HCT116 (cell line): ENCODE measurements at regions not wholly inside any gene's neighbourhood (a gene's known extent, or its start where the extent isn't known, plus 50 kb on each side); places are given as distances from the start of the nearest gene placed in this dataset.

Experiments used
- ATAC-seq: fragments of 200-7000 bp; cut with Tn5 transposase; 2 replicates; pipeline ENCODE4 v1.9.1; 2020; ENCODE audit warnings: mild to moderate bottlenecking, moderate library complexity
- BruUV-seq: library from RNA; stranded (reverse); fragments of 400-500 nt; replicated peaks from 2 replicates; lab custom pipeline; 2021; lab: Mats Ljungman, UMichigan
- CTCF ChIA-PET: fragments of 300-600 bp; sonication (Branson Sonifier 250); formaldehyde crosslinking; loops from one replicate; lab custom pipeline; 2021; ENCODE audit warnings: antibody characterized with exemption; lab: Charles Lee
- POLR2A ChIA-PET: fragments of 300-600, 350-600 bp; sonication (Branson Sonifier 250); formaldehyde crosslinking; loops from one replicate; lab custom pipeline; 2021; ENCODE audit warnings: antibody characterized with exemption; lab: Charles Lee
- RAD21 ChIA-PET, 2 experiments: fragments of 300-600 bp; sonication (Branson Sonifier 250); formaldehyde crosslinking; loops; one replicate each; lab custom pipeline; 2023; ENCODE audit warnings: low total read pairs in 2 of 2; ENCODE audit not compliant: uncharacterized antibody in 2 of 2, unreplicated experiment in 2 of 2, low non-redundant PET in 1 of 2; lab: Charles Lee
- DNase-seq: peaks from one replicate; pipeline ENCODE4 v3.0.0-alpha.2; 2010; ENCODE audit warnings: low read depth, low spot score
- H2AFZ ChIP-seq: fragments of 200-600 bp; shearing (Covaris generic), sonication (generic); 2 replicates; pipeline ENCODE4 v1.6.1; 2017; ENCODE audit warnings: low read depth, mixed run types, mixed read lengths, antibody characterized with exemption, low read length; ENCODE audit not compliant: poor library complexity, severe bottlenecking
- H3K27ac ChIP-seq: 2 replicates; pipeline ENCODE4 v1.5.1; 2012; ENCODE audit warnings: low read depth, low read length
- H3K27me3 ChIP-seq: fragments of 200-600 bp; sonication (generic); 2 replicates; pipeline ENCODE4 v1.6.1; 2016; ENCODE audit warnings: mixed run types, low read length, mixed read lengths; ENCODE audit not compliant: insufficient read depth
- H3K36me3 ChIP-seq, 2 experiments: fragments of 200-500 bp in 1 of 2; fragments of 200-600 bp in 1 of 2; sonication (Bioruptor generic) in 1 of 2; sonication (generic) in 1 of 2; 2 replicates each; pipeline versions ENCODE4 v1.5.1 to v1.6.1; 2014 to 2016; ENCODE audit warnings: low read length in 2 of 2, inconsistent platforms in 1 of 2, mixed read lengths in 1 of 2, mixed run types in 1 of 2; ENCODE audit not compliant: insufficient read depth in 2 of 2, control insufficient read depth in 1 of 2
- H3K4me1 ChIP-seq, 2 experiments: fragments of 200-600 bp in 1 of 2; sonication (generic) in 1 of 2; 2 replicates each; pipeline versions ENCODE4 v1.5.1 to v1.6.1; 2012 to 2017; ENCODE audit warnings: low read length in 2 of 2, inconsistent platforms in 1 of 2, mild to moderate bottlenecking in 1 of 2, mixed read lengths in 1 of 2, mixed run types in 1 of 2, moderate library complexity in 1 of 2; ENCODE audit not compliant: insufficient read depth in 2 of 2, control insufficient read depth in 1 of 2
- H3K4me2 ChIP-seq: fragments of 200-600 bp; sonication (generic); 2 replicates; pipeline ENCODE4 v1.6.1; 2017; ENCODE audit warnings: mixed run types, low read length, mixed read lengths
- H3K4me3 ChIP-seq, 2 experiments: fragments of 200-600 bp in 1 of 2; sonication (generic) in 1 of 2; replicated peaks in 1 of 2; 2 replicates each; pipeline ENCODE4 v1.5.1; 2011 to 2016; ENCODE audit warnings: low read length in 2 of 2, control low read depth in 1 of 2, low read depth in 1 of 2, mild to moderate bottlenecking in 1 of 2, mixed read lengths in 1 of 2, mixed run types in 1 of 2
- H3K79me2 ChIP-seq: fragments of 200-600 bp; sonication (generic); 2 replicates; pipeline ENCODE4 v1.6.1; 2017; ENCODE audit warnings: mild to moderate bottlenecking, mixed run types, low read length, moderate library complexity, mixed read lengths; ENCODE audit not compliant: insufficient read depth
- H3K9ac ChIP-seq: fragments of 200-600 bp; sonication (generic); 2 replicates; pipeline ENCODE4 v1.6.1; 2016; ENCODE audit warnings: low read length, mixed read lengths
- H3K9me2 ChIP-seq: fragments of 200-600 bp; sonication (generic), shearing (Covaris generic); 2 replicates; pipeline ENCODE4 v1.6.1; 2017; ENCODE audit warnings: mixed run types, mild to moderate bottlenecking, moderate library complexity; ENCODE audit not compliant: insufficient read depth
- H3K9me3 ChIP-seq, 2 experiments: fragments of 200-500 bp in 1 of 2; fragments of 200-600 bp in 1 of 2; sonication (Bioruptor generic) in 1 of 2; sonication (generic) in 1 of 2; 2 replicates each; pipeline ENCODE4 v1.6.1; 2014 to 2017; ENCODE audit warnings: low read length in 2 of 2, mixed read lengths in 2 of 2, inconsistent platforms in 1 of 2, low read depth in 1 of 2, mild to moderate bottlenecking in 1 of 2, mixed run types in 1 of 2, moderate library complexity in 1 of 2; ENCODE audit not compliant: control insufficient read depth in 1 of 2, insufficient read depth in 1 of 2
- H4K20me1 ChIP-seq: fragments of 200-600 bp; sonication (generic), shearing (Covaris generic); 2 replicates; pipeline ENCODE4 v1.6.1; 2017; ENCODE audit warnings: mixed run types, mild to moderate bottlenecking, moderate library complexity; ENCODE audit not compliant: insufficient read depth
- ATF3 ChIP-seq: IDR thresholded peaks from 2 replicates; pipeline ENCODE4 v1.6.1; 2012
- CEBPB ChIP-seq: IDR thresholded peaks from 2 replicates; pipeline ENCODE4 v1.6.1; 2012; ENCODE audit warnings: low read depth
- CTCF ChIP-seq, 3 experiments: fragments of 200-600 bp in 1 of 3; sonication (generic) in 1 of 3; IDR thresholded peaks in 2 of 3; conservative IDR thresholded peaks in 1 of 3; 2 replicates each; pipeline ENCODE4 v1.5.1; 2012 to 2017; ENCODE audit warnings: low read depth in 2 of 3, low read length in 2 of 3, antibody characterized with exemption in 1 of 3, borderline replicate concordance in 1 of 3, control low read depth in 1 of 3, mild to moderate bottlenecking in 1 of 3, mixed read lengths in 1 of 3, mixed run types in 1 of 3, moderate library complexity in 1 of 3; ENCODE audit not compliant: insufficient read depth in 1 of 3
- EGR1 ChIP-seq: IDR thresholded peaks from 2 replicates; pipeline ENCODE4 v1.6.1; 2012; ENCODE audit warnings: low read depth
- ELF1 ChIP-seq: IDR thresholded peaks from 2 replicates; pipeline ENCODE4 v1.6.1; 2012; ENCODE audit warnings: low read depth, borderline replicate concordance
- EZH2 ChIP-seq: fragments of 200-600 bp; sonication (generic); IDR thresholded peaks from 2 replicates; pipeline ENCODE4 v1.6.1; 2017; ENCODE audit warnings: antibody characterized with exemption, mixed run types
- EZH2phosphoT487 ChIP-seq: fragments of 200-600 bp; IDR thresholded peaks from 2 replicates; pipeline ENCODE4 v1.6.1; 2018; ENCODE audit warnings: antibody characterized with exemption, borderline replicate concordance
- JUND ChIP-seq: IDR thresholded peaks from 2 replicates; pipeline ENCODE4 v1.6.1; 2012
- MAX ChIP-seq: IDR thresholded peaks from 2 replicates; pipeline ENCODE4 v1.6.1; 2012
- POLR2A ChIP-seq: IDR thresholded peaks from 2 replicates; pipeline ENCODE4 v1.7.0; 2011; ENCODE audit warnings: borderline replicate concordance; ENCODE audit not compliant: insufficient read depth, insufficient read length; ENCODE audit errors: extremely low read depth
- POLR2AphosphoS5 ChIP-seq: IDR thresholded peaks from 2 replicates; pipeline ENCODE4 v1.6.1; 2011; ENCODE audit warnings: mild to moderate bottlenecking, low read depth, low read length, moderate library complexity
- RAD21 ChIP-seq: IDR thresholded peaks from 2 replicates; pipeline ENCODE4 v1.6.1; 2012; ENCODE audit warnings: low read depth, mild to moderate bottlenecking
- SIN3A ChIP-seq: IDR thresholded peaks from 2 replicates; pipeline ENCODE4 v1.6.1; 2012; ENCODE audit warnings: low read depth
- YY1 ChIP-seq: IDR thresholded peaks from 2 replicates; pipeline ENCODE4 v1.6.1; 2011; ENCODE audit warnings: low read length, low read depth, moderate library complexity, mild to moderate bottlenecking; ENCODE audit not compliant: insufficient replicate concordance; ENCODE audit errors: extremely low read depth
- ZBTB33 ChIP-seq: IDR thresholded peaks from 2 replicates; pipeline ENCODE4 v1.6.1; 2011; ENCODE audit warnings: mild to moderate bottlenecking, low read length, moderate library complexity; ENCODE audit not compliant: insufficient replicate concordance; ENCODE audit errors: extremely low read depth
- ZNF274 ChIP-seq: fragments of 200-500 bp; sonication (Bioruptor generic); IDR thresholded peaks from 2 replicates; pipeline ENCODE4 v1.6.1; 2014; ENCODE audit warnings: mild to moderate bottlenecking, low read depth, low read length, inconsistent platforms
- intact Hi-C: fragments of 100-400 bp; cut with micrococcal nuclease; formaldehyde crosslinking; loops from 2 replicates; pipeline ENCODE4 v1.10.0; 2022

GRCh38 chr6:11486959-11487358 lies 50.6 kb upstream of the TMEM170B start:
- ChIA-PET RAD21 (no interaction called here), POLR2A (no interaction called here), CTCF (no interaction called here)
- Histone ChIP-seq H2AFZ (no peak overlapping the region), H3K27me3 (no peaks in the 10 kb centered on the region), H3K9me3 (no peaks in the 10 kb centered on the region), H3K79me2 (no peaks in the 10 kb centered on the region), H3K4me1 (no peaks in the 10 kb centered on the region), H3K9me2 (no peaks in the 10 kb centered on the region), H3K4me2 (no peak overlapping the region), H3K27ac (no peak overlapping the region), H3K4me3 (no peak overlapping the region), H4K20me1 (no peaks in the 10 kb centered on the region), H3K36me3 (no peaks in the 10 kb centered on the region), H3K9ac (no peak overlapping the region)
- ATAC-seq (no peak), DNase-seq (no peak)
- TF ChIP-seq ZBTB33 (no peak), POLR2A (no peak), ZNF274 (no peak), EGR1 (no peak), JUND (no peak), SIN3A (no peak), CTCF (IDR thresholded peaks at IDR 0.05 in 2 of 3, conservative IDR thresholded peaks at IDR 0.05 in 1 of 3; ENCODE audit: borderline replicate concordance in 1 of 3, insufficient read depth in 1 of 3, low read depth in 2 of 3, low read length in 2 of 3) (no peak), ELF1 (no peak), CEBPB (no peak), ATF3 (no peak), RAD21 (no peak), EZH2phosphoT487 (no peak), POLR2AphosphoS5 (no peak), YY1 (no peak), EZH2 (no peak), MAX (no peak)
- BruUV-seq, result no TSS peak
- intact Hi-C loops, result no loop called here
